GM18502 (cell line): ENCODE measurements at regions not wholly inside any gene's neighbourhood (a gene's known extent, or its start where the extent isn't known, plus 50 kb on each side); places are given as distances from the start of the nearest gene placed in this dataset.
"Not testable (repeated sequence)": the region's sequence is repeated elsewhere in the genome, so short reads cannot be mapped to it uniquely, and the experiment has no call there.

ENCODE experiments used
- ATAC-seq: cut with Tn5 transposase; IDR thresholded peaks from one replicate; pipeline ENCODE4 v1.9.1; 2021; ENCODE audit warnings: mild to moderate bottlenecking; ENCODE audit not compliant: unreplicated experiment, poor library complexity

DNA sequence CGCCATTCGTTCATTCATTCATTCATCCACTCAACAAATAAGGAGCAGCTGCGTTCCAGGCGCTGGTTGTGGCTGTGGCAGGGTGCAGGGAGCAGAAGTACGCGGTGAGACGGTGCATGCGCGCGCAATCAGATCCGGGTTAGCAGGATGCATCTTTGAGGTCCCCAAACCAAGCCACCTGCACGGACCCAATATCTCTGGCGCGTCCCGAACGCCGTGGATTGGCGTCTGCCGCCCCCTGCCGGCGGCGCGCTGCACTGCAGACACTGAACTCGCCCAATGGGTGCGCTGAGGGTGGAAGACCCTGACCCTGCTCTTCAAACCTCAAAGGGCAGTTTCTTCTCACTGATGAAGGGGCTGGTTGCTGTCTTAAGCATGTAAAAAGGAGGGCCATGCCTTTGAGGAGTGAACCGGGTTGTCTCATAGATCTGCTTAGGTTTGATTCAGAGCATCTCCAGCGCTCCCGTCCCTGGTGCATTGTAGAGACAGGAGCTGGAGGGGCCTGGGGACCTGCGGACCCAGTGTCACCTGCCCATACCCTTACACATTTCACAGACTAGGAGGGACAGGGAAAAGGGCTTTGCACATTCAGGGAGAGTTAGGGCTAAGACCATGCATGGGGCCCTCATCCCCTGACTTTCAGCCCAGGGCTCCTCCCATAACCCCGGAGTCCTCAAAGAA lies 102.5 kb downstream of the RAMP3 start:
- peak; percentile 81 for ATAC-seq

DNA sequence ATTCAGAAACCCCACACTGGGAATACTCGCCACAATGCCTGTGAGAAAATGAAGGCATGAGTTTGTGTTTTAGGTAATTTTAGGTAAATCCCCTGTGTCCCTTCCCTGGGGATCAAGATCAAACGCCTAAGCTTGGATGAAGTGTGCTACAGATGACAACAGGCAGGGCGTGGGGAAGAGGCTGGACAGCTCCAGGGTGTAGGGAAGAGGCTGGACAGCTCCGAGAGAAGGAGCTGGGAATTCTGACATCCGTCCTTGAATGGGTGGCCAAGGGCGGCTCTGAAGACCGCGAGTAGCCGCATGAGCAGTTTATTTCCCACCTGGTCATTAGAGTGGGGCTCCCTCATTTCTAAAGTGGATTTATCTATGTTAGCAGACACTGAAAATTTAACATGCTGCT lies 109.7 kb downstream of the RAMP3 start:
- ATAC-seq, result no peak

DNA sequence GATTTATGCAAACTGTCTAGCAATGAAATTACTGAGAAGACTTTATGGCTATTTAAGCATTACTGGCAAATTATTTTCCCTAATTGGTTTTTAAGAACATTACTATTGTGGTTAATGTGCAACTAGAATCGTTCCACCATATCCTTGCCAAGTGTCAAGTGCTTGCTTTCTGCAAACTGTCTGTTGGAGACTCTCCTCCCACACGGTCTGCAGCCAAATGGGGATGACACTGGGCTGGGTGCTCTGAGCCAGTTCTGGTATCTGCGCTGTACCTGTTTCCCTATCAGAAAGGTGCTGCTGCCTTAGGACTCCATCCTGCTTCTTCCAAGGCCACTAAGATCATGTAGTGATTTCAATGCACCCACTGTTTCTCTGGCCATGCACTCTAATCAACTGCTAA lies 110.4 kb downstream of the RAMP3 start:
- ATAC-seq, result no peak

DNA sequence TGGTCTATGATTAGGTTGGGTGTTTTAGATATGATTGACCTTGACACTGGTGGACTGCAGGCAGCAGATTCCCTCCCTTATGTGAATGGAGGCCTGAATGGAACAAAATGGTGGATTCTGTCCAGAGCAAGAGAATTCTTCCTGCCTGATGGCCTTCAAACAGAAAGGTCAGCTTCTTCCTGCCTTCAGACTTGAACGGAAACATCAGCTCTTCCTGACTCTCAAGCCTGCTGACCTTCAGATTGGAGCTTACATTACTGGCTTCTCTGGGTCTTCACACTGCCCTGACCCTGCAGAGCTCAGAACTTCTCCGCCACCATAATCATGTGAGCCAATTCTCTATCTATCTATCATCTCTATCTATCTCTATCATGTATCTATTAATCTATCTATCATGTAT lies 111.6 kb downstream of the RAMP3 start:
- ATAC-seq, result no peak

DNA sequence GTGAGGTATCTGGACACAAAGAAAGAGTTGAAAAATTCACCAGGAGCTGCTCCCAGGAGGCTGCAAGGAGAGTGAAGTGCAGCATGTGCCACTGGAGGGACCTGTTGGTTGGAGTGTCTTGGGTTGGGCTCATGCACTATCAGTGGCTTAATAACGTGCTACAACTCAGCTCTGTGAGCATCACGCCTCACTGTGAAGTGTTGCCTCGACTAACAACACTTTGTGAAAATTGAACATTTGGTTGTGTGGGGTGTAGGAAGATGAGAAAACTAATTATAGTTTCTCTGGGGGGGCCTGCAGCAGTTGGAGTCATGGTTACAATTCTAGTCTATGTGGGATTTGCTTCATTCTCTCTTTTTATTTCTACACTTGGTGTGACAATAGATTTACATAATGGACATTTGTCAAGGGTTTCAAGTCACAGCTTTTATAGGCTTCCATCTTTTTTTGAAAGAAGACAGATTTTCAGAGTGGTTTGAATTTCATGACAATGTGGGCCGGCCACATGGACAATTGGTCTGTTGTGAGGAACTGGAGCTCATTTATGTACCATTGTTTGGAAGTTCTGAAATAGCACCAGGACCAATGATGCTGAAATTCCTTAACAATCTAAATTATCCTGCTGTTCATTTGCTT lies 121.3 kb downstream of the RAMP3 start:
- no peak for ATAC-seq

DNA sequence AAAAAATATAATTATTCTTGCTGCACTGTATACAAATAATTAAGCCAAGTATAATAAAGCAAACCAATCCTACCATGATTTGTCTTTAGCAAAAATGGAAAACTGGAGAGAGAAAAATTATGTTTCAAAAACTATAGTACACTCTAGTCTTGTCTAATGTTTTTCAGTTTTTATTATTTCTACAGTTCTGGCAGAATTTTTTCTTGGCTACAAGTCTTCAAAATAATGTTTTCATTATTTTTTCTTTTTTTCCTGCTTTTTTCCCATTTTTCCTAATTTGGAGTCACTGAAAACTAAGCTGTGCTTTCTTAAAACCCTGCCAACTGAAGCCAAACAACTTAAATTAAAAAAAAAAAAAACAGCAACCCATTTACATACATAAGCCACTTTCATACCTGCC lies 132.0 kb downstream of the RAMP3 start:
- ATAC-seq, result not testable (repeated sequence)

DNA sequence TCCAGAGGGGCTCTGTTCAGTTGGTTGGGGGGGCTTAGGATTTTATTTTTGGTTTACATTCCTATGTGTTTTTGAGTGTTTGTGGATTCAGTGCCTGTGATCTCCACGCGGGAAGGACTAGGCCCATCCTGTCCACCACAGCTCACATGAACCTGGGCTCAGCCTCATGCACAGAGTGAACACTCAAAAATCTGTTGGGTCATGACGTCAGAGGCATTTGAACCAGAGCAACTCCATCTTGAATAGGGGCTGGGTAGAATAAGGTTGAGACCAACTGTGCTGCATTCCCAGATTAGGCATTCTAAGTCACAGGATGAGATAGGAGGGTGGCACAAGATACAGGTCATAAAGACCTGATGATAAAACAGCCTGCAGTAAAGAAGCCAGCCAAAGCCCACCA lies 133.3 kb downstream of the RAMP3 start:
- ATAC-seq, result no peak

DNA sequence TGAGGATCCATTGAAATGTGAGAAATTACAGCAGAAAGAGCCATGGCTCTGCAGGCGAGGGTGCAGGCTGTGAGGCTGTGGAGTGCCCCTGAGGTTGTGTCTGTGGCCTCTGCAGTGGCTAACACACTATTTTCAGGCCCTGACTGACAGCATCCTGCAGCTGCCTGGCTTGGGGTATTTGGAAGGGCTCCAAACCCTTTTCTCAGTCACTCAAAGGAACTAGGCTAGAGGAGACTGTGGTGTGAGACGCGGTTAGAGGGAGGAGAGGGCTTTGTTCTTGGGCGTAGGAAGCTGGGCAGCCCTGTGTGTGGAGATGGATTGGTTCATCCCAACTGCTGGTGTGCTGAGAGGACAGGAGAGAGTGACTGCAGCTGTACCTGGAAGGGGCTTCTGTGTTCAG lies 134.9 kb downstream of the RAMP3 start:
- no peak for ATAC-seq

DNA sequence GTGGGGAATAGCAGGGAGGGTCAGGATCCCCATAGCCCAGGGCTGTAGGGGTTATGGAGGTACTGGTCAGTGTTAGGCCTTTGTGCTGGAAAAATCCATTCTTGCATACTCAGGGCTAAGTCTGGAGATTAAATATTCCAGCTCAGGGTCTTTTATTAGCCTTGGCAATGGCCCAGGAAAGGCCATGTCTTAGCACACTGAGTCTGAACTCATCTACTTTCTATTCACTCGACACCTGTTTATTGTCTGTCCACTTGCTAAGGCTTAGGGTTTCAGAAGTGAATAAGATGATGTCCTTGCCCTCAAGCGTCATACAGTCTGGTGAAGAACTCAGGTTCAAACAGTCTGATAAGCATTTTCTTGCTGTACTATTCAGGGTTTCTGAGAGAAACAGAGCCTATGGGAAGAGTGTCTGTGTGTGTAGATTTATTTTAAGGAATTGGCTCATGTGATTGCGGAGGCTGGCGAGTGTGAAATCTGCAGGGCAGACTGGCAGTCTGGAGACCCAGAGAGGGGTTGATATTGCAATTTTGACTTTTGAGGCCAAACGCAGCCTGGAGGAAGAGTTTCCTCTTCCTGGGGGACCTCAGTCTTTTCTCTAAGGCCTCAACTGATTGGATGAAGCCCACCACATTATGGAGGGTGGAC lies 135.8 kb downstream of the RAMP3 start:
- ATAC-seq, result no peak

DNA sequence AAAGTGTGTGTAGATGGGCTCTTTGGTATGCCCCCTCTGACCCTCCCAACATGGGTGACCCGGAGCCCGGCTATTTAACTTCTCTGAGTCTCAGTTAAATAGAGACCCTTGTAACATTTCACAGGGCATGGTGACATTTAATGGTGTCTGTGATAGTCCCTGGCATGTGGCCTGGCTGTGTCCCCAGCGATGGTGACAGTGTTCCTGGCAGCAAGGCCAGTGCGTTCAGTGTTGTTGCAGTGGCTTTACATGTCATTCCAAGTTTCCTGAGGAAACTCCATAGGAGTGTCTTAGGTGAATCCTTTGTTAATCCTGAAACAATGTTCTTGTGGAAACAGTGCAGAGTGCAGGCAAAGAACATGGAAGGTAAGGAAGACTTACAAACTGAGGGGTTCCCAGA lies 137.0 kb downstream of the RAMP3 start:
- no peak for ATAC-seq

DNA sequence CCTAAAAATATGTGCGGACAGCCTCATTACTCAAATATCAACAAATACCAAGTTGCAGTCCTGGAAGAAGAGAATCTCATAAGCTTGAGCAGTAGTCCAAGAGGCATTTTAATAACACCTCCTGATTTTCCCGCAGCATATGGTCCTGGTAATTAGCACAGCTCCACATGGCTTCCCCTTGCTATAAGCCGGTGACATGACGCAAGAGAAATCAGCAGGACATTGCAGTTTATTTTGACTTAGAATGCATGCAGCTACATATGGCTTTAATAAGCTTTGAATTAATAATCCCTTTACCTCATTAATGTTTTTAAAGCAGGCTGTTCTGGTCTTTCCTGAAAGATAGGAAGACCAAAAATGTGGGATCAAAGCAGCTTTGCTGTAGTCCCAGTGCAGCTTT lies 137.6 kb downstream of the RAMP3 start:
- ATAC-seq, result no peak

DNA sequence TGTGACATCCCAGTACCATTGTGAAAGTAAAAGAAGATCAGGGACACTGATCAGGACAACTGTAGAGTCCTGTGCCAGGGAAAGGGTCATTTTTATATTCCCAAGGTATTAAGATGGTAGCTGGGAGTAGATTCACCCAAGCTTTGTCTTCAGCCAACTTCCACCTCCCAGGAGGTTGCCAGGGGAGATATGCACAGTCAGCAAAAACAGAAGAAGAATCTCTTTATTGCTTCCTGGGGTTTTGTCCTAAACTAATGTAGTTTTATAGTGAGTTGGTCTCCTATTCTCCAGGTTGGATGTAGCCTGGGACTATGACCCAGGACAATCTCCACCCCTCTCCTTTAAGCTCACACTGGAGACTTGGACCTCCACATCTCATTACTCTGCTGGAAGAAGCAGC lies 139.2 kb downstream of the RAMP3 start:
- no peak for ATAC-seq

DNA sequence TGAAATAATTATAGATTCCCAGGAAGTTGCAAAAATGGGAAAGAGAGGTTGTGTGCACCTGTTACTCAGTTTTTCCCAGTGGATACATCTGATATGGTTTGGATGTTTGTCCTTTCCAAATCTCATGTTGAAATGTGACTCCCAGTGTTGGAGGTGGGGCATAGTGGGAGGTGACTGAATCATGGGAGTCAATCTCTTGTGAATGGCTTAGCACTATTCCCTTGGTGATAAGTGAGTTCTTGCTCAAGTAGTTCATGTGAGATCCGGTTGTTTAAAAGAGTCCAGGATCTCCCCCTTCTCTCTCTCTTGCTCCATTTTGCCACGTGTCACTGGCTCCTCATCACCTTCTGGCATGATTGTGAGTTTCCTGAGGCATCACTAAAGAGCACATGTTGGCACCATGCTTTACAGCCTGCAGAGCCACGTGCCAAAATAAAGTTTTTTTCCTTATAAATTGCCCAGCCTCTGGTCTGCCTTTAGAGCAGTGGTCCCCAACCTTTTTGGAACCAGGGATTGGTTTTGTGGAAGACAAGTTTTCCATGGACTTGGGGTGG lies 149.2 kb downstream of the RAMP3 start:
- no peak for ATAC-seq

DNA sequence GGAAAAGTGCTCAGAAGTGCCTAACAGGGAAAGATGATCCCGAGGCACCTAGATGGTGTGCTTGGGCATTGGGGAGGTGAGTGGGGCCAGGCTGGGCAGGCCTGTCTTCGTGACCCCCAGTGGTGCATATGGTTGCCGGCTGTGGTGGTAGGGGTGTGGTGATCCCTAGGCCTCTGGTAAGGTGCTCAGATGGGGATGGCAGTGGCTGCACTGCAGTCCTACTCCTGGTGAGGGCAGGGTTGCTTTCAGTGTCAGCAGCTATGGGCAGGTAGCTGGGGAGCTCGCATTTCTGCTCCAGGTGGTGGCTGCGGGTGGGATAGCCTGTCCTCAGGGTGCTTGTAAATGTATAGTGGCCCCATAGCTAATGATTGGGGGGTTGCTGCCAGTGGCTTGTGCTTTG lies 154.0 kb downstream of the RAMP3 start:
- no peak for ATAC-seq

DNA sequence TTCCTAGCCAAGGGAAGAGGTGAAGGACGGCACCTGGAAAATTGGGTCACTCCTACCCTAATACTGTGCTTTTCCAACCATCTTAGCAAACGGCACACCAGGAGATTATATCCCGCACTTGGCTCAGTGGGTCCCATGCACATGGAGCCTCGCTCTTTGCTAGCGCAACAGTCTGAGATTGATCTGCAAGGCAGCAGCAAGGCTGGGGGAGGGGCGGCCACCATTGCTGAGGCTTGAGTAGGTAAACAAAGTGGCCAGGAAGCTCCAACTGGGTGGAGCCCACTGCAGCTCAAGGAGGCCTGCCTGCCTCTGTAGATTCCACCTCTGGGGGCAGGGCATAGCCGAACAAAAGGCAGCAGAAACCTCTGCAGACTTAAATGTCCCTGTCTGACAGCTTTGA lies 157.9 kb downstream of the RAMP3 start:
- ATAC-seq, result not testable (repeated sequence)

DNA sequence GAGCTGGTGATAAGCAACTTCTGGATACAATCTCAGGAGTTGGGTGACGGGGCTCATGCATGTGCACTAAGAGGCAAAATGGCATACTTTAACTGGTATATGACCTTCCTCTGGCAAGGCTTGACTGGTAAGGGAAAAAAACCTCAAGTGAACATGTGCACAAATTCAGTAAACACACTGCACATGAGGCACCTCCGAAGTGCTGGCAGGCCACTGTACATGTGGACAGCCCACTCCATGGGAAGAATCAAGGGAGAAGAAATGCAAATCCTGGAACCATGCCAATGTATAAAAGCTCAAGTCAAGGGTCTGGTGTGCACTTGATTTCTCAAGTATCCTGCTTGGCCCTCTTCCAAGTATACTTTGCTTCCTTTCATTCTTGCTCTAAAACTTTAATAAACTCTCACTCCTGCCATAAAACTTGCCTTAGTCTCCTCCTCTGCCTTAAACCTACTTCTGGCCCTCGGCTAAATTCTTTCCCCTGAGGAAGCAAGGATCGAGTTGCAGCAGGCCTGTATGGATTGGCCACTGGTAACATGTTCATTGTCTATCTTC lies 167.2 kb downstream of the RAMP3 start:
- ATAC-seq, result no peak

DNA sequence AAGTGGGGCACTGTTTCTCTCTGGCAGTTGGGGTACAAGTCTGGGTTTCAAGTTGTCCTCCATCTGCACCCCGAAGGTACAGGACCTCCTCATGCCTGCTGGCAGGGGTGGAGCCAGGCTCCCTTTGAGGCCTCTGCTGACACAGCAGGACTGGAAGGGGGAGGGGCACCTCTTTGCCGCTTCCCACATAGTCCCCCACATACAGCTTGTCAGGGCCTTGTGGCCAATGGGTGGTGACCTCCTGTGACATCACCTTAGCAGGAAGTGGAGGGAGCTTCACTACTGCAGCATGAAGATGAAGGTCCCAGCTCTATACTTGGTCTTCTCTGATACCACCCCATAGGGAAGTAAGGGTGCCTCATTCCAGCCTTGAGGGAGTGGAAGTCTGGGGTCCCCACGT lies 167.8 kb downstream of the RAMP3 start:
- no peak for ATAC-seq

DNA sequence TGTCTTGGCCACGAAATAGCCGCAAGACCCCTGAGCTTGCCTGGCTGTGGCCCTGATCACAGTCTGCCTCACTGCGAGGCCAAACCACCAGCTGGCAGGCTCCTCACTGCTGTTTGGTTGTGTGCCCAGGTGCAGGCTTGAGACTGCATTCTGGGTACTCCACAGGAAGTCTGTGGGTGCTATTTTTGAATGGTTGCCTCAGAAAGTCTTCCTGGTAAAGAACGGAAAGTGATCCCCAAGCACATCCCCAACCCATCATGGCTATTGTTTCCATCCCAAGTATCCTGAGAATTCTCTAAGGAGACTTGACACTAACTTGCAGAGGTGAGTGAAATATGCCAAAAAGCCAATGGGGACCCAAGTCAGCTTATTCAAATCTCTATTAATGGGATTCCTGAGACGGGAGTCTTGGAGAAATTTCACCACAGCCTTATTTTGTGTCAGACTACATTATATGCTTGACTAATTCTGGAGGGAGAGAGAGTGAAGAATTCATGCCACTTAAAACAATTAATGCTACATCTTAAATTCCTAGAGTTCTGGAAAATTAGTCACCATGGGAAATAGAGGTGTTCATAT lies 170.9 kb downstream of the RAMP3 start:
- no peak for ATAC-seq

DNA sequence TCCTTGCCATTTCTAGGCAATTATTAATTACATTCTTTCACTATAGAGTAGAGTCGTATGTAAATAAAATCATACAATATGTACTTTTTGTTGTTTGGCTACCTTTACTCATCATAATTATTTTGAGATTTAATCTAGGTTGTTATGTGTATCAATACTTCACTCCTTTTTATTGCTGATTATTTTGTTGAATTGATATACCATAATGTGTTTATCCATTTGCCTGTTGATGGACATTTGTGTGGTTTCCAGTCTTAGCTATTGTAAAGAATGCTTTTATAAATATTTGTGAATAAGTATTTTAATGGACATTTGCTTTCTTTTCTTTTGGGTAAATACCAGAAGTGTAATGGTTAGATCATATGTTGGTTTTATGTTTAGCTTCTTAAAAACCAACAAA lies 174.0 kb downstream of the RAMP3 start:
- ATAC-seq, result no peak

DNA sequence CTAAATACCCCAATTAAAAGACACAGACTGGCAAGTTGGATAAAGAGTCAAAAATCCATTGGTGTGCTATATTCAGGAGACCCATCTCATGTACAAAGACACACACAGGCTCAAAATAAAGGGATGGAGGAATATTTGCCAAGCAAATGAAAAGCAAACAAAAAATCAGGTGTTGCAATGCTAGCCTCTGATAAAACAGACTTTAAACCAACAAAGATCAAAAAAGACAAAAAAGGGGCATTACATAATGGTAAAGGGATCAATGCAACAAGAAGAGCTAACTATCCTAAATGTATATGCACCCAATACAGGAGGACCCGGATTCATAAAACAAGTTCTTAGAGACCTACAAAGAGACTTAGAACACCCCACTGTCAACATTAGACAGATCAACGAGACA lies 177.4 kb downstream of the RAMP3 start:
- ATAC-seq, result not testable (repeated sequence)

DNA sequence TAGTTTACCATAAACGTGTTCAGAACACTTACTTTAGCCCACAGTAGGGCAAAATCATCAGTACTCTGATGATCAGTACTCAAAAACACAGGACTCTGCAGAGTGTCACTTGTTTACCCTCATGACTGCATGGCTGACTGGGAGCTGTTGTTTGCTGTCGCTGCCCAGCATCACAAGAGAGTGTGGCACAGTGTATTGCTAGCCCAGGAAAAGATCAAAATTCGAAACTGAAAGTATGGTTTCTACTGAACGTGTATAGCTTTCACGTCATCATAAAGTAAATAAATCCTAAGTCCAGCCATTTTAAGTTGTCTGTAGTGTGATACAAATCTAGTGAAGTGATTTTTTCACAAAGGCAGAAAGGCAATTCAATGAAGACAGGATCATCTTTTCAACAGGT lies 184.6 kb downstream of the RAMP3 start:
- no peak for ATAC-seq
